BE2C (cell line): ENCODE measurements at regions not wholly inside any gene's neighbourhood (a gene's known extent, or its start where the extent isn't known, plus 50 kb on each side); places are given as distances from the start of the nearest gene placed in this dataset.

Source experiments
- DNase-seq: peaks from one replicate; pipeline ENCODE4 v3.0.0-alpha.2; 2020
- H3K27me3 ChIP-seq: fragments of 250-450 bp; sonication (Bioruptor Pico); 2 replicates; pipeline ENCODE4 v1.5.1; 2020; ENCODE audit warnings: mild to moderate bottlenecking
- H3K36me3 ChIP-seq: fragments of 250-450 bp; sonication (Bioruptor Pico); 2 replicates; pipeline ENCODE4 v1.5.1; 2020; ENCODE audit warnings: mild to moderate bottlenecking
- H3K4me1 ChIP-seq: fragments of 250-450 bp; sonication (Bioruptor Pico); 2 replicates; pipeline ENCODE4 v1.5.1; 2020
- H3K4me3 ChIP-seq: 2 replicates; pipeline ENCODE4 v1.5.1; 2011; ENCODE audit warnings: low read depth, low read length
- H3K9me3 ChIP-seq: fragments of 250-450 bp; sonication (Bioruptor Pico); 2 replicates; pipeline ENCODE4 v1.5.1; 2020
- TF ChIP-seq, protein P1 (sequence below): IDR thresholded peaks from 2 replicates; pipeline ENCODE4 v1.5.1; 2012; ENCODE audit warnings: mild to moderate bottlenecking, low read depth, low read length

- Histone ChIP-seq H3K4me3 (no peak overlapping the region), H3K4me1 (peaks cover 9% of the 10 kb centered on the region), H3K9me3 (no peaks in the 10 kb centered on the region), H3K36me3 (no peaks in the 10 kb centered on the region), H3K27me3 (no peaks in the 10 kb centered on the region)
- TF ChIP-seq, protein P1, sequence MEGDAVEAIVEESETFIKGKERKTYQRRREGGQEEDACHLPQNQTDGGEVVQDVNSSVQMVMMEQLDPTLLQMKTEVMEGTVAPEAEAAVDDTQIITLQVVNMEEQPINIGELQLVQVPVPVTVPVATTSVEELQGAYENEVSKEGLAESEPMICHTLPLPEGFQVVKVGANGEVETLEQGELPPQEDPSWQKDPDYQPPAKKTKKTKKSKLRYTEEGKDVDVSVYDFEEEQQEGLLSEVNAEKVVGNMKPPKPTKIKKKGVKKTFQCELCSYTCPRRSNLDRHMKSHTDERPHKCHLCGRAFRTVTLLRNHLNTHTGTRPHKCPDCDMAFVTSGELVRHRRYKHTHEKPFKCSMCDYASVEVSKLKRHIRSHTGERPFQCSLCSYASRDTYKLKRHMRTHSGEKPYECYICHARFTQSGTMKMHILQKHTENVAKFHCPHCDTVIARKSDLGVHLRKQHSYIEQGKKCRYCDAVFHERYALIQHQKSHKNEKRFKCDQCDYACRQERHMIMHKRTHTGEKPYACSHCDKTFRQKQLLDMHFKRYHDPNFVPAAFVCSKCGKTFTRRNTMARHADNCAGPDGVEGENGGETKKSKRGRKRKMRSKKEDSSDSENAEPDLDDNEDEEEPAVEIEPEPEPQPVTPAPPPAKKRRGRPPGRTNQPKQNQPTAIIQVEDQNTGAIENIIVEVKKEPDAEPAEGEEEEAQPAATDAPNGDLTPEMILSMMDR: no peak
- DNase-seq: no peak
These were observed 128.5 kb upstream of the GALNT2 start for GRCh38 chr1:229938551-229938950.

DNA sequence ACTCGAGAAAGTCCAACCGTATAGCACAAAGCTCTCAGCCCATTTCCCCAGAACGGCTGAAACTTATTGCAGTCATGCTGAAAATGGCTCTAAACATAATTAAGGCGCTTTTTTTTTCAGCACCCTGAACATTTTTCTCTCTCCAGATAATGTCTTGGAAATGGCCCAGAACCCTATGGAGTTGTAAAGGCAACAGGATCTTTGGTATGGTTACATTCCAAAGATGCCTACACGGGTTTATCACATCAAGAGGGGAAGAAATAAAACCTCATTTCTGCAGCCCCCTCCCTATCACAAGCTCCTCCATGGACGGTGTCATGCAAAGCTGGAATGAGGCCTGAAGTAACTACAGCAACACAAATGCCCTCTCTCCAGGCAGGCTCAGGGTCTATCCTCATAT is 126.4 kb upstream of the GALNT2 start:
- no peaks in the 10 kb centered on the region for H3K9me3 ChIP-seq

DNA sequence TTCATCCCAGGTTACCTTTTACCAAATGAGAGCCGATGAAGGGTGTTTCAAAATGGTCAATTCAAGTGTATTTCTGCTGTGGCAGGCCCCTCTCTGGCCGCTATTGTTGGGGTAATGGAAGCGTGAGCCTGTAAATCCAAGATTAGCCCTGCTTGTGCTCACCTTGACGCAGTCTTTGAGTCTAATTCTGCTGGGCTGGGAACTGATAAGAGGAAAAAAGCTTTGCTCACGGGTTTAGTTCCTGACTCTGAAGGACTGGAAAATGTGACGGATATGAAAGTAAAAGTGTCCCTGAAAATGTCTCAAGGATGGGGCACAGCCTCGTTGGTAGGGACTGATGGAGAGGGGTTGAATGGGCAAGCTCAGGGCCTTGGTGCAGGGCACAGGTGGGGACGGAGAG is 125.9 kb upstream of the GALNT2 start:
- Histone ChIP-seq H3K4me1 (peaks cover 18% of the 10 kb centered on the region), H3K27me3 (no peaks in the 10 kb centered on the region; the same call in 1 of the 2 replicates), H3K36me3 (no peaks in the 10 kb centered on the region), H3K4me3 (no peak overlapping the region), H3K9me3 (no peaks in the 10 kb centered on the region)
- TF ChIP-seq, protein P1: no peak
- no peak for DNase-seq

More for the DNA sequence above, 126.4 kb upstream of the GALNT2 start:
- TF ChIP-seq, protein P1: no peak
- peaks cover 18% of the 10 kb centered on the region for H3K4me1 ChIP-seq
- DNase-seq: no peak
- no peaks in the 10 kb centered on the region for H3K36me3 ChIP-seq
- no peak overlapping the region for H3K4me3 ChIP-seq
- no peaks in the 10 kb centered on the region; the same call in 1 of the 2 replicates for H3K27me3 ChIP-seq

DNA sequence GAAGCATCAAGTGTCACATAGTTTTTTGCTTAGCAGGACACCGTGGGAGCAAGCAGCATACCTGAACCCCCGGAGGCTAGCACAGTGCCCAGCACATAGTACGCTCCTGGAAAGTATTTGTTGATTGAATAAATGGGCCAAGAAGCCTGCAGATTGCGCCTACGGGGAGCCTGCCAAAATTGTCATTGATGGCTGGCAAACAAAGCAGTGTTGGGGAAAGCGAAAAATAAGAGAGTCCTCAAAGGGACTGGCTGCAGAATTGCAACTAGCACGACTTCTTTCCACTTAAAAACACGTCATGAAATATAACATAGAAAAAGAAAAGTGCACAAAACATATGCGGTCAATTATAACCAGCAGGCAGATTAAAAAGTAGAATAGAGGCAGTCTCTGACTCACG is 125.2 kb upstream of the GALNT2 start:
- DNase-seq: no peak
- peaks cover 18% of the 10 kb centered on the region for H3K4me1 ChIP-seq
- H3K27me3 ChIP-seq: no peaks in the 10 kb centered on the region; the same call in 1 of the 2 replicates
- no peak overlapping the region for H3K4me3 ChIP-seq
- no peaks in the 10 kb centered on the region for H3K36me3 ChIP-seq
- H3K9me3 ChIP-seq: no peaks in the 10 kb centered on the region
- TF ChIP-seq, protein P1: no peak

DNA sequence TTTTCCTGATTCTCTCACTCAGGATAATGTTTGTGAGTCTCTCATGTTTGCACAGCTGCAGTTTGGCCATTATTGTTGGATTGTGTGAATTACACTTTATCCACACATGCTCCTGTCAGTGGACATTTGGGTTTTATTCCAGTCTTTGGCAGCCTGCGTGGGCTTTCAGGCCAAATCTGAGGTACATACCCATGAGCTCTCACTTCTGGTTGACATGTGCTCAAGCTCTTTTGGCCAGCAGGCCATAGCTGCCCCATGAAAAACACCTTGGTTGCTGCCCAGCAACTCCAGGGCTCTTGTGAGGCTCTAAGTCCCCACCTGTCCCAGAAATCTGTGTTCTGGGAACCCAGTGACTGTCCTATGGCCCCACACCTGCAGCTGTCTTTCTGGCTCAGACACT is 124.5 kb upstream of the GALNT2 start:
- DNase-seq: no peak
- TF ChIP-seq, protein P1: no peak

GRCh38 chr1:229943148-229943714 is 123.8 kb upstream of the GALNT2 start:
- Histone ChIP-seq H3K4me3 (peak overlapping the region; percentile 20; the same call in 1 of the 2 replicates), H3K27me3 (no peaks in the 10 kb centered on the region; the same call in 1 of the 2 replicates), H3K4me1 (peaks cover 18% of the 10 kb centered on the region), H3K9me3 (no peaks in the 10 kb centered on the region), H3K36me3 (no peaks in the 10 kb centered on the region)
- peak; percentile 77 for DNase-seq
- TF ChIP-seq, protein P1: no peak

More for the DNA sequence above, 124.5 kb upstream of the GALNT2 start:
- H3K27me3 ChIP-seq: no peaks in the 10 kb centered on the region; the same call in 1 of the 2 replicates
- H3K4me3 ChIP-seq: no peak overlapping the region
- H3K4me1 ChIP-seq: peaks cover 18% of the 10 kb centered on the region
- no peaks in the 10 kb centered on the region for H3K9me3 ChIP-seq
- no peaks in the 10 kb centered on the region for H3K36me3 ChIP-seq
